ENCODE measurements at regions not wholly inside any gene's neighbourhood (a gene's known extent, or its start where the extent isn't known, plus 50 kb on each side); places are given as distances from the start of the nearest gene placed in this dataset.

DNA sequence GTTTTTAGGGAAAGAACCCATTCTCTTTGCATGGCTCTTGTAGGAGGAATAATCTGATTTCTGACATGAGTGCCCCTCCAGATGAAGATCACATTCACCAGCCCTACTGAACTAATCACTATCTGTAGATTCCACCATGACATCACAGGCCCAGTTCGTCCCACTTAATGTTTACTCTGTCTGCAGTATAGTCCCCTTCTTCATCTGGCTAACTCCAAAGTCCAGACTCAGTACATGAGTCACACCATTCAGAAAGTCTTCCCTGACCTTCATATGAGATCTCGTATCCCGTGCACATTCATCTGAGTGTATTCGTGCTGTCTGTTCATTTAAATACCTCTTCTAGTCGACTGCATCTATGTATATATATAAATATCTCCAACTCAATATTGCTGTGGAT, 366.5 kb upstream of the AKR1E2 start:
- Histone ChIP-seq H3K27ac (ENCODE audit: insufficient read length, low read depth, low read length) (no peak overlapping the region), H2BK5ac (ENCODE audit: insufficient read length, low read length) (no peak overlapping the region), H3K18ac (ENCODE audit: insufficient read length, low read depth, low read length) (no peak overlapping the region), H3K14ac (ENCODE audit: insufficient read depth, low read length) (no peak overlapping the region), H4K20me1 (ENCODE audit: control insufficient read depth, insufficient read depth, insufficient read length) (no peaks in the 10 kb centered on the region), H4K91ac (ENCODE audit: insufficient read length, low read depth, low read length) (no peak overlapping the region), H3K56ac (ENCODE audit: insufficient read length, low read depth, low read length) (no peak overlapping the region), H3K9me3 (ENCODE audit: control insufficient read depth, low read depth, low read length) (no peaks in the 10 kb centered on the region), H3K23ac (ENCODE audit: insufficient read length, low read depth, low read length) (no peak overlapping the region), H3K4ac (ENCODE audit: low read depth, low read length) (no peak overlapping the region), H2AFZ (ENCODE audit: low read length) (no peak overlapping the region), H3K4me2 (ENCODE audit: insufficient read depth, insufficient read length, low read length) (no peak overlapping the region), H3K23me2 (ENCODE audit: insufficient read length, low read depth, low read length, poor library complexity, severe bottlenecking) (no peaks in the 10 kb centered on the region), H2AK5ac (ENCODE audit: insufficient read length, low read length) (no peak overlapping the region), H3K4me1 (ENCODE audit: insufficient read depth, low read length) (no peaks in the 10 kb centered on the region), H4K8ac (replicated peaks; ENCODE audit: insufficient read length, low read depth, low read length) (no peak overlapping the region), H3K9ac (ENCODE audit: extremely low read depth, insufficient read length, low read length) (no peak overlapping the region), H2BK15ac (ENCODE audit: low read depth, low read length) (no peak overlapping the region), H3K79me2 (ENCODE audit: insufficient read depth, low read length) (no peaks in the 10 kb centered on the region), H3K79me1 (ENCODE audit: insufficient read depth, low read depth, low read length, poor library complexity, severe bottlenecking) (no peaks in the 10 kb centered on the region), H4K5ac (ENCODE audit: insufficient read length, low read depth, low read length) (no peak overlapping the region), H3K27me3 (ENCODE audit: insufficient read depth, low read length) (no peaks in the 10 kb centered on the region), H3T11ph (ENCODE audit: low read length) (no peak overlapping the region), H2BK20ac (ENCODE audit: low read depth, low read length, poor library complexity, severe bottlenecking) (no peak overlapping the region), H2BK12ac (ENCODE audit: insufficient read length, low read depth, low read length) (no peak overlapping the region), H2BK120ac (ENCODE audit: low read depth, low read length, poor library complexity, severe bottlenecking) (no peak overlapping the region)
- Mint-ChIP-seq H3K4me1 (no peaks in the 10 kb centered on the region), H3K27me3 (ENCODE audit: low read depth) (no peaks in the 10 kb centered on the region; the same call in 1 of the 2 replicates), H3K9me3 (no peaks in the 10 kb centered on the region; a peak in 1 of 5 replicates), H3K27ac (no peak overlapping the region), H3K4me3 (no peak overlapping the region), H3K36me3 (ENCODE audit: insufficient read depth in 1 of 3, low read depth in 3 of 3) (no peaks in the 10 kb centered on the region)
- DNase-seq: no peak
- WGBS (ENCODE audit: extremely low coverage, insufficient read length, low lambda C conversion rate): no CpG with 5 or more reads among the region's 5 CpGs
- TF ChIP-seq, protein P1, sequence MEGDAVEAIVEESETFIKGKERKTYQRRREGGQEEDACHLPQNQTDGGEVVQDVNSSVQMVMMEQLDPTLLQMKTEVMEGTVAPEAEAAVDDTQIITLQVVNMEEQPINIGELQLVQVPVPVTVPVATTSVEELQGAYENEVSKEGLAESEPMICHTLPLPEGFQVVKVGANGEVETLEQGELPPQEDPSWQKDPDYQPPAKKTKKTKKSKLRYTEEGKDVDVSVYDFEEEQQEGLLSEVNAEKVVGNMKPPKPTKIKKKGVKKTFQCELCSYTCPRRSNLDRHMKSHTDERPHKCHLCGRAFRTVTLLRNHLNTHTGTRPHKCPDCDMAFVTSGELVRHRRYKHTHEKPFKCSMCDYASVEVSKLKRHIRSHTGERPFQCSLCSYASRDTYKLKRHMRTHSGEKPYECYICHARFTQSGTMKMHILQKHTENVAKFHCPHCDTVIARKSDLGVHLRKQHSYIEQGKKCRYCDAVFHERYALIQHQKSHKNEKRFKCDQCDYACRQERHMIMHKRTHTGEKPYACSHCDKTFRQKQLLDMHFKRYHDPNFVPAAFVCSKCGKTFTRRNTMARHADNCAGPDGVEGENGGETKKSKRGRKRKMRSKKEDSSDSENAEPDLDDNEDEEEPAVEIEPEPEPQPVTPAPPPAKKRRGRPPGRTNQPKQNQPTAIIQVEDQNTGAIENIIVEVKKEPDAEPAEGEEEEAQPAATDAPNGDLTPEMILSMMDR (conservative IDR thresholded peaks at IDR 0.05): no peak
